Right ventricle myocardium superior (tissue), 1 donor: ENCODE measurements at regions not wholly inside any gene's neighbourhood (a gene's known extent, or its start where the extent isn't known, plus 50 kb on each side); places are given as distances from the start of the nearest gene placed in this dataset.
"Not testable (repeated sequence)": the region's sequence is repeated elsewhere in the genome, so short reads cannot be mapped to it uniquely, and the experiment has no call there.

ENCODE experiments used
- ATAC-seq: fragments of 200-7000 bp; cut with Tn5 transposase; one replicate; pipeline ENCODE4 v1.9.1; 2020; ENCODE audit warnings: mild to moderate bottlenecking; ENCODE audit not compliant: poor library complexity
- DNase-seq: peaks from one replicate; pipeline ENCODE4 v3.0.0-alpha.2; 2020
- intact Hi-C: fragments of 100-400 bp; cut with DNase I; formaldehyde crosslinking; loops from one replicate; pipeline ENCODE4 v1.11.2; 2022
- donor health status: DM: no; HTN: yes; CAD: no; lungs with severe emphysema.

DNA sequence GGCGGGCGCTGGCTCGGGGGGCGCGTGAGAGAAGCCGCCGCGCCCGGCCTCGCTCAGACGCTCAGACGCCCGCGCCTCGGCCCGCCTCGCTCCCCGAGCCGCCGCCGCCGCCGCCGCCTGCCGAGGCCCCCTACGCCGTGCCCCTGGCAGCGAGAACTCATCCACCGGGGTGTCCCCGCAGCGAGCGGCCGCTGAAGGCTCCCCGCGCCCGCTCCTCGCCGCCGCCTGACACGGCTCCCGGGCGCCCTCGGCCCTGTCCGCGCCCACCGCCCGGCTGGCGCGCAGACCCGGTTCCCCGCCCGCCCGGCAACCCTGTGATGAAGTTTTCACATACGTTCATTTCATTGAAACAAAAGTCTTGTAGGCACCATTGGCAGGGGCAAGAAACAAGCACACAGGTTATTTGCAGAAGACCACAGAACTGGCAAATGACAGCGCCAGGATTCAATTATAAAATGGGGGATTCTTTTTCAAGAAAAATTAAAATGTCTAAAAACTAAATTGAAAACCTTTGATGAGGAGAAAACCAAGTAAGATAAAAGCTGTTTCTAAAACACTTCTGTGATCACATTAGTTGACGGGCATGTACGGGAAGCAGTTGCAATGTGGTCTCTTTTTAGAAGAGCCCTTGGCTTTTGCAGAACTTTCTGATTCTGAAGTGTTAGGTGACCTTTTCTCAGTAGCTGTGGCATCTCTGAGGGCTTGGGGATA, 50.5 kb upstream of the TUBA3D start:
- no peak for DNase-seq
- intact Hi-C loops, result no loop called here
- peak; percentile 46 for ATAC-seq

DNA sequence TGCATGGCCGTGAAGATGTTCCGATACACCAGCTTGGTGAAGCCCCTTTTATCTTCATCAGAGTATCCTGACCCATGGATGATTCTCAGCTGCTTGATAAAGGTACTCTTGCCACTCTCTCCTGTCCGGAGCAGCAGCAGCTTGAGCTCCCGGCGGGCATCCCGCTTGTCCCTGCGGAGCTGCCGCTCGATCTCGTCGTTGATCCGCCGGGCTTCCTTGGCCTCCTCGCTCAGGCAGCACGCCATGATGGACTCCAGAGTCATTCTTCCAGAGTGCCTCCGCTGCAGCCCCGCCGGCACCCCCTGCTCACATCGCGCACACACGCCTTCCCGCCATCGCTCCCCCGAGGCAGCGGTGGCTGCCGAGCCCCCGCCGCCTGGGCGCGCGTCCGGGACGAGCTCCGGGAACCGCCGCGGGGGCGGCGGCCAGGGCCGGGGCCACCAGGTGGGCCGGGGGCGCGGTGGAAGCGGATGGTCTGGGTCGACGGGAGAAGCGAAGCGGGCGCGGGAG, 51.3 kb upstream of the TUBA3D start:
- ATAC-seq, result peak; percentile 36
- intact Hi-C loops, DNase-seq: not testable (repeated sequence)

DNA sequence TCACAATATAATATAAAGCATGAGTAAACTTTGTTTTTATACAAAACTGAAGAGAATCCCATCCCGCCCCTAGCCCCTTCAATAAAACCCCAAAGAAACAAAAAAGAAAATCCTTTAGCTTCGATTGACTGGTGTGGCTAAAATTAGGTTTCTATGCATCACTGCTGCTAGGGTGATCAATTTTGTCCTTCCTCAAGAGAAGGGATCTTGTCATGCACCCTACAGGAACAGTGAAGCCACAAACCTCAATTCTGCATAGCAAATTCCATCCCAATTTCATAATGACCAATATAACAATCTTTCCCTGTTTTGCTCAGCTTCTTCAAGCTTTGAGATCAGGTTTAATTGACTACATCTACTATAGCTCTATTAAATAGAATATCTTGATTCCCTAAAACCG, 55.2 kb upstream of the TUBA3D start:
- ATAC-seq, intact Hi-C loops, DNase-seq: not testable (repeated sequence)

DNA sequence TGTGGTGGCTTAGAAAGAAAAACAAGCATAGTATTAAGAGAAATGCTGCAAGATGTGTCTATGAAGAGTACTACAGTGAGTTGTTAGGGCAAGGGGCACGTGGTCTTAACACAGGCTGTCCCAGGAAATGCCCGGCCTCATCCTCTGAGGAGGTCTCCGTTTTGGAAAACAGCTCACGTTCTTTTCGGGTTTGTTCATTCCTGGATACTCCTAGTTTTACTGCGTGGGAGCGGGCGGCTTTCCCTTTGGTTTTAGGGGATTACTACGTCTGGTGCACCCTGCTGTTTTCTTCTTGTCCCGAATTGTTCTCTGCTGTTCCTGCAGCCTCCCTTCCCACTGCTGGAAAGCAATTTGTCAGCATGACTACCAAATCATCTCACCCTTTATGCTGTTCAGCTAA, 55.5 kb upstream of the RAB6D start:
- peak; percentile 10 for ATAC-seq
- intact Hi-C loops, result loop anchor here (10.0 kb wide), 1 partner anchor 75 kb away; the partner anchor contains the start of gene MZT2A
- DNase-seq, result no peak

DNA sequence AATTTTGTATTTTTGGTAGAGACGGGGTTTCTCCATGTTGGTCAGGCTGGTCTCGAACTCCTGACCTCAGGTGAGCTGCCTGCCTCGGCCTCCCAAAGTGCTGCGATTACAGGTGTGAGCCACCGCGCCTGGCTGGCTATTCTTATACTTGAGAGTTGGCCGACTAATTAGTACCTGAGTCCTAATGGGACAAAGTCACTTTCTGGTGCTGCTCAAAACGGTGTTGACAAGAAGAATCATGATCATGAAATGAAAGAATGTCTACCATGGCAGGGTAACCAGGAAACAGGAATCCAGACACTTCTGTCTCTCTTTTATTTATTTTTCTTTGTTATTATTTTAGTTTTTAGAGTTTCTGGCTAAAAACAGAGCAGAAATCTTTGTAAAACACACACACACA, 54.7 kb upstream of the RAB6D start:
- DNase-seq, result no peak
- ATAC-seq, result peak; percentile 76
- intact Hi-C loops, result loop anchor here (10.0 kb wide), 1 partner anchor 76 kb away; the partner anchor contains the start of gene MZT2A

DNA sequence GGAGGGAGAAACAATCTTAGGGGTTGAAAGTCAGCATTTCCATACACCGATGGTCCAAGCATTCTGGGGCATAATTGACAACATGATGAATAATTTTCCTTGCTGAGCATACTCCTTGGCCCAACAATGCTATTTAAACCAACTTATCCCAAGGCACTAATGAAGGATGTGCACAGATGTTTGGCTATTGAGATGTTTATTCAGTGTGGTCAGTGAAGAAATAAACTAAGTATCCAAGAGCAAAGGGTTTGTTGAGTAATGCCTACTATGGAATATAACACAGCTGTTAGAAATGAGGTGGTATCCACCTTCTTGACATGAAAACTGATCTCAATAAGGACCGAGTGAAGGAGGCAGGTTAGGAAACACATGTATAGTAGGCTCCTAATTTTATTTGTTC, 53.9 kb upstream of the RAB6D start:
- ATAC-seq (no peak), DNase-seq (no peak)
- intact Hi-C loops, result loop anchor here (10.0 kb wide), 1 partner anchor 77 kb away; the partner anchor contains the start of gene MZT2A

DNA sequence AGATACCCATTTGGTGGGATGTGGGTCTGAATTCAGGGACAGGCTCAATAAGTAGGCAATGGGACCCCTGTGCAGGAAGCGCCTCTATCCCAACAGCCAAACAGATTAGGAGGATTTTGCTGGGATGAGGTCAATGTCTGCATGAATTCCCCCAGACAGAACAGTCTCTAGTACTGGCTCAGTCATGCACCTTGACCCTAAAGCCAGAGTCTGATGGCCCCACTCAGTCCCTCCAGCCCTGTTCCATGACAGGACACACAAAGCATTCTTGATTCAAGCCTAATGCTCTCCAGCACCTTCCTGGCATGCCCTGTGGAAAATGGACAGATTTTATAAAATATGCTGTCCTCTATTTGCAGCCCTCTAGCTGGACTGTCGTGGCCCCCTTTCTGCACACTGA, 49.8 kb upstream of the RAB6D start:
- DNase-seq, result no peak
- ATAC-seq, result no peak
- intact Hi-C loops, result loop anchor here (5.0 to 10.0 kb wide), 2 partner anchors 81 to 259 kb away; partner anchors contain the start of gene MZT2A
